Gastroesophageal sphincter (tissue), 4 donors: ENCODE measurements at regions not wholly inside any gene's neighbourhood (a gene's known extent, or its start where the extent isn't known, plus 50 kb on each side); places are given as distances from the start of the nearest gene placed in this dataset.

Experiments used
- ATAC-seq: fragments of 150-250 bp; one replicate; pipeline ENCODE4 v1.9.1; 2016; ENCODE audit warnings: mild to moderate bottlenecking, moderate library complexity
- H3K27ac ChIP-seq, 4 donors: fragments of 200-600 bp; sonication (generic) in 3 of 4; 1 replicate in 3 of 4; 2 replicates in 1 of 4; pipeline ENCODE4 v1.5.1; 2016 to 2019
- H3K27me3 ChIP-seq: fragments of 200-600 bp; sonication (generic); one replicate; pipeline ENCODE4 v1.5.1; 2019
- H3K36me3 ChIP-seq, 2 donors: fragments of 200-600 bp; sonication (generic); one replicate each; pipeline ENCODE4 v1.5.1; 2019; ENCODE audit warnings: control low read depth in 1 of 2
- H3K4me1 ChIP-seq, 3 donors: fragments of 200-600 bp; sonication (generic); 1 replicate in 2 of 3; 2 replicates in 1 of 3; pipeline ENCODE4 v1.5.1; 2016 to 2019; ENCODE audit warnings: control low read depth in 2 of 3
- H3K4me3 ChIP-seq, 2 donors: fragments of 200-600 bp; sonication (generic); one replicate each; pipeline ENCODE4 v1.5.1; 2019; ENCODE audit warnings: mild to moderate bottlenecking in 1 of 2, moderate library complexity in 1 of 2
- H3K9me3 ChIP-seq, 3 donors: fragments of 200-600 bp; sonication (generic); one replicate each; pipeline ENCODE4 v1.5.1; 2017 to 2019; ENCODE audit warnings: control low read depth in 2 of 3
- CTCF ChIP-seq, 4 experiments: fragments of 200-600 bp in 2 of 4; fragments of 450-650 bp in 2 of 4; sonication (generic) in 1 of 4; IDR thresholded peaks; one replicate each; pipeline ENCODE4 v1.5.1; 2017 to 2019; ENCODE audit warnings: antibody characterized with exemption in 4 of 4, mild to moderate bottlenecking in 2 of 4, moderate library complexity in 2 of 4
- EP300 ChIP-seq: sonication (generic); formaldehyde crosslinking; IDR thresholded peaks from one replicate; pipeline ENCODE4 v1.6.1; 2017; ENCODE audit warnings: antibody characterized with exemption, mild to moderate bottlenecking
- POLR2A ChIP-seq, 2 donors: fragments of 450-650 bp; IDR thresholded peaks; one replicate each; pipeline ENCODE4 v1.6.1; 2017; ENCODE audit warnings: antibody characterized with exemption in 2 of 2, mild to moderate bottlenecking in 2 of 2, moderate library complexity in 1 of 2
- POLR2AphosphoS5 ChIP-seq: sonication (generic); formaldehyde crosslinking; IDR thresholded peaks from one replicate; pipeline ENCODE4 v1.6.1; 2017; ENCODE audit warnings: antibody characterized with exemption
- WGBS, 2 donors: methylation state at CpG; one replicate each; pipeline ENCODE4 v1.1.5; 2018; ENCODE audit warnings: low coverage in 1 of 2; 5-methylcytosine and 5-hydroxymethylcytosine counted together

- Histone ChIP-seq H3K27ac (no peak overlapping the region), H3K27me3 (no peaks in the 10 kb centered on the region), H3K4me1 (no peaks in the 10 kb centered on the region), H3K9me3 (no peaks in the 10 kb centered on the region), H3K36me3 (no peaks in the 10 kb centered on the region), H3K4me3 (no peak overlapping the region)
- TF ChIP-seq CTCF (IDR thresholded peaks at IDR 0.05) (no peak), POLR2A (IDR thresholded peaks at IDR 0.05) (no peak), EP300 (no peak), POLR2AphosphoS5 (no peak)
- ATAC-seq: no peak
- 88 to 100% methylated on average over 1 of the region's 1 CpG for WGBS, 2 donors
Observed at GRCh38 chr3:74375653-74376052, 238.8 kb downstream of the CNTN3 start.

DNA sequence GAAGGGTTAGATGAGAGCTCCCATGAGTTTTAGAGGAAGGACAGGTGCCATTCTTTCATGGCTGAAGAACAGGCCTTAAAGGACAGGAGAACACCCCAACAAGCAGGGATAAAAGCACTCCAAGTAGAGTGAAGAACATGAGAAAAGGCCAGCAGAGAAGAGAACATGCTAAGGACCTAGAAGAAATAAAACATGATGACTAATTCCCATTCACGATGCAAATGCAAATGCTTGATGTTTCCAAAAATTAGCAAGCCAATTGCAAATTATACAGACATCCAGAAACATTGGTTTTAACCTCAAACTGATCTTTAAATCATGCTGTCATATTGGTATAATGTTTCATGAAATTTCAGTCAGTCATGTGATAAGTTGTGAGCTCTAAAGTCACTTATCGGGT is 241.7 kb downstream of the CNTN3 start:
- H3K4me3 ChIP-seq: no peak overlapping the region
- no peak overlapping the region for H3K27ac ChIP-seq
- 82 to 85% methylated on average over 2 of the region's 2 CpGs for WGBS, 2 donors
- H3K9me3 ChIP-seq: no peaks in the 10 kb centered on the region
- ATAC-seq: no peak
- H3K36me3 ChIP-seq: no peaks in the 10 kb centered on the region
- no peaks in the 10 kb centered on the region for H3K27me3 ChIP-seq
- no peaks in the 10 kb centered on the region for H3K4me1 ChIP-seq
- TF ChIP-seq POLR2A (IDR thresholded peaks at IDR 0.05): no peak
- TF ChIP-seq CTCF (IDR thresholded peaks at IDR 0.05): no peak
- no peak for TF ChIP-seq POLR2AphosphoS5

DNA sequence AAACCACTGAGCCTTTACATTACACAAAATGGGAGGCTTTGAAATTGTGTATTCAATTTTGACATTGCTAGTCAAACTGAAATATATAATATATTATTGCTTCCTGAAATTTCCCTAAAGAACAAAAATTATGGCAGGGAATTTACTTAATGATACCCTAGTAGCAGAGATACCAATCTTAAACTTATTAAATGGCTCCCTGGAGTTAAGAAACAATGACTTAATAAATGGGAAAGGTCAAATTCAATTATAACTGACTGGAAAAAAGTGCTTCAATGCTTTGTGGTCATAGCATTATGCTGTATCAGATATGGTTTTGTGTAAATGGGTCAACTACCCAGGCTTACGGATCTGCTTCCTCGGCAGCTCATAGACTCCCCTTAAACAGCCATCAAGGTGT is 244.1 kb downstream of the CNTN3 start:
- WGBS, 2 donors: 85 to 89% methylated on average over 2 of the region's 2 CpGs
- TF ChIP-seq POLR2A (IDR thresholded peaks at IDR 0.05) (no peak), POLR2AphosphoS5 (no peak), EP300 (no peak), CTCF (IDR thresholded peaks at IDR 0.05) (no peak)
- no peak for ATAC-seq

GRCh38 chr3:74366331-74366730 is 248.1 kb downstream of the CNTN3 start:
- no peaks in the 10 kb centered on the region for H3K9me3 ChIP-seq
- H3K4me1 ChIP-seq: no peaks in the 10 kb centered on the region
- no peak for ATAC-seq
- H3K4me3 ChIP-seq: no peak overlapping the region
- H3K27me3 ChIP-seq: no peaks in the 10 kb centered on the region
- no peak overlapping the region for H3K27ac ChIP-seq
- peaks cover 0 to 2% of the 10 kb centered on the region in 2 donors for H3K36me3 ChIP-seq
- no peak for TF ChIP-seq CTCF (IDR thresholded peaks at IDR 0.05)
- no peak for TF ChIP-seq POLR2A (IDR thresholded peaks at IDR 0.05)
- TF ChIP-seq POLR2AphosphoS5: no peak
- no peak for TF ChIP-seq EP300
- 78 to 79% methylated on average over 1 of the region's 1 CpG for WGBS, 2 donors

More for the DNA sequence above, 244.1 kb downstream of the CNTN3 start:
- H3K9me3 ChIP-seq: no peaks in the 10 kb centered on the region
- H3K4me3 ChIP-seq: no peak overlapping the region
- H3K36me3 ChIP-seq: no peaks in the 10 kb centered on the region
- H3K27me3 ChIP-seq: no peaks in the 10 kb centered on the region
- no peaks in the 10 kb centered on the region for H3K4me1 ChIP-seq
- H3K27ac ChIP-seq: no peak overlapping the region

- Histone ChIP-seq H3K9me3 (no peaks in the 10 kb centered on the region), H3K27ac (no peak overlapping the region), H3K4me3 (no peak overlapping the region), H3K27me3 (no peaks in the 10 kb centered on the region), H3K4me1 (no peaks in the 10 kb centered on the region), H3K36me3 (peaks cover 0 to 6% of the 10 kb centered on the region in 2 donors)
- TF ChIP-seq EP300: no peak
- TF ChIP-seq POLR2AphosphoS5: no peak
- no peak for TF ChIP-seq POLR2A (IDR thresholded peaks at IDR 0.05)
- no peak for TF ChIP-seq CTCF (IDR thresholded peaks at IDR 0.05)
- 89 to 100% methylated on average over 1 of the region's 1 CpG for WGBS, 2 donors
- ATAC-seq: no peak
Observed at GRCh38 chr3:74363346-74363745, 251.1 kb downstream of the CNTN3 start.
